ENCODE measurements at regions not wholly inside any gene's neighbourhood (a gene's known extent, or its start where the extent isn't known, plus 50 kb on each side); places are given as distances from the start of the nearest gene placed in this dataset.

DNA sequence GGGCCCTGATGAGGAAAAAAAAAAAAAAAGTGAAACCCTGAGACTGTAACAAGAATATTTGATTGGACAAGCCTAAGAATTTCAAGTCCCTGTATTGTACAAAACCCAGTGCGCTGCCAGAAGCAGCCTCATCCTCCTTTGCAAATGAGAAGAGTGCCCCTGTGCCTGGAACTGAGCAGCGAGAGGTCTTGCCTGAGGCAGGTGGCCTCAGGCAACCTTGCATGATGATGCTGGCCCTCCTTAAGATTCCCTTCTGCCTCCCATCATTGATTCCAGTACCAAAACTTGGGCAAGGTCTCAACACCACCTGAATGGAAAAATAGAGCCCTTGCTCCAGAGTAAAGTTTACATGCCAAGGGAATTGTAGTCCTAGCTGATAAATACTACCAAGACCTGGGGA lies 129.6 kb upstream of the RAB4A start:
- TF ChIP-seq, protein P1, sequence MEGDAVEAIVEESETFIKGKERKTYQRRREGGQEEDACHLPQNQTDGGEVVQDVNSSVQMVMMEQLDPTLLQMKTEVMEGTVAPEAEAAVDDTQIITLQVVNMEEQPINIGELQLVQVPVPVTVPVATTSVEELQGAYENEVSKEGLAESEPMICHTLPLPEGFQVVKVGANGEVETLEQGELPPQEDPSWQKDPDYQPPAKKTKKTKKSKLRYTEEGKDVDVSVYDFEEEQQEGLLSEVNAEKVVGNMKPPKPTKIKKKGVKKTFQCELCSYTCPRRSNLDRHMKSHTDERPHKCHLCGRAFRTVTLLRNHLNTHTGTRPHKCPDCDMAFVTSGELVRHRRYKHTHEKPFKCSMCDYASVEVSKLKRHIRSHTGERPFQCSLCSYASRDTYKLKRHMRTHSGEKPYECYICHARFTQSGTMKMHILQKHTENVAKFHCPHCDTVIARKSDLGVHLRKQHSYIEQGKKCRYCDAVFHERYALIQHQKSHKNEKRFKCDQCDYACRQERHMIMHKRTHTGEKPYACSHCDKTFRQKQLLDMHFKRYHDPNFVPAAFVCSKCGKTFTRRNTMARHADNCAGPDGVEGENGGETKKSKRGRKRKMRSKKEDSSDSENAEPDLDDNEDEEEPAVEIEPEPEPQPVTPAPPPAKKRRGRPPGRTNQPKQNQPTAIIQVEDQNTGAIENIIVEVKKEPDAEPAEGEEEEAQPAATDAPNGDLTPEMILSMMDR (IDR thresholded peaks at IDR 0.05; ENCODE audit: low read depth, low read length): no peak
- DNase-seq: no peak
- Histone ChIP-seq H3K4me3 (ENCODE audit: low read depth, low read length) (no peak overlapping the region), H3K9me3 (ENCODE audit: severe bottlenecking) (no peaks in the 10 kb centered on the region), H3K27me3 (ENCODE audit: insufficient read depth, low read depth, severe bottlenecking) (no peaks in the 10 kb centered on the region), H3K27ac (no peak overlapping the region), H3K36me3 (no peaks in the 10 kb centered on the region)

DNA sequence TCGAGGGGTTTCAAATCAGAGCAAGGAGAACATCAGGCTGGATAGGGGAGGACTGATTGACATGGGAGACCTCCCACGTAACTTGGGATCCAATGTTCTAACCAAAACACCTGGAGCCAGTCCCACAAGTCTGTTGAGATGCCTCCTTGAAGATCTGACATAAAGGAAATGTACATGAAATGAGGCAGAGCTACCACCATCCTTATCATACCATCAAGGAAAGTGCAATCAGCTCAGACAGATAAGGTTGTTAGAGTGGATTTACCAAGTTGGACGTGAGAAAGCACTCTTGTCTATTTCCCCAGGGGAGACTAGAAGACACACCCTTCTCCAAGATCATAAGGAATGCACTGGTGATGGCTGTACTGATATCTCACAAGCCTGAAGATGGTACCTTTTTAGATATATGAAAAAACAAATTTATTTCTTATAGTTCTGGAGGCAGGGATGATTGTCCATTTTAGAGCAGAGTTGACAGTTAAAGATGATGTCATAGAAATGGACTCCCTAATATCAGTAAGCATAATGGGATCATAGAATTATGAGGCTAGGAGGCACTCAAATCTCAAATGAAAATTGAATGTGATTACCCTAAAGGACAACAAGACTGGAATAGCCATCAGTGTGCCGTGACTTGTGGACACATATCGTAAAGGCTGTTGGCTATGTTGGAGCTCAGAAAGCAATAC lies 129.1 kb upstream of the RAB4A start:
- Histone ChIP-seq H3K27me3 (ENCODE audit: insufficient read depth, low read depth, severe bottlenecking) (no peaks in the 10 kb centered on the region), H3K27ac (no peak overlapping the region), H3K36me3 (no peaks in the 10 kb centered on the region), H3K9me3 (ENCODE audit: severe bottlenecking) (no peaks in the 10 kb centered on the region), H3K4me3 (ENCODE audit: low read depth, low read length) (no peak overlapping the region)
- TF ChIP-seq, protein P1 (IDR thresholded peaks at IDR 0.05; ENCODE audit: low read depth, low read length): no peak
- no peak for DNase-seq

DNA sequence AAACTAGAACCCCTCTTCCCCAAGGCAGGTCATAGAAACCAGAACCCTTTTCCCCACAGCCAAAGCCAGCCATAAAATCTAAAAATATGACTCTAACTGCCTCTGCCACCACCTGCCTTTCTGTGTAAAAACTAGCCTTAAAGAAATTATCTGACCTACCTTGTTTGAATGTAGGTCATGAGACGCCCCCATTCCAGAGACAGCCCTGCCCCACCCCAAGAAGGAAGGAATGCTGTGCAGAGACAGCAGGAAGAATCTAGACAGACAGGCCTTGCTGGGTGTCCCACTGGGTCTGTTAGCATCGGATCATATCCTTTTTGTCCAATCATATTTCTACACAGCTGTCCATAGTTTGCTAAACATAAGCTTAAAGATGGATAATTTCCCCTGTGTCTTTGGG lies 128.4 kb upstream of the RAB4A start:
- no peak for DNase-seq
- Histone ChIP-seq H3K27me3 (ENCODE audit: insufficient read depth, low read depth, severe bottlenecking) (no peaks in the 10 kb centered on the region), H3K4me3 (ENCODE audit: low read depth, low read length) (no peak overlapping the region), H3K9me3 (ENCODE audit: severe bottlenecking) (no peaks in the 10 kb centered on the region), H3K36me3 (no peaks in the 10 kb centered on the region), H3K27ac (no peak overlapping the region)
- TF ChIP-seq, protein P1 (IDR thresholded peaks at IDR 0.05; ENCODE audit: low read depth, low read length): no peak

DNA sequence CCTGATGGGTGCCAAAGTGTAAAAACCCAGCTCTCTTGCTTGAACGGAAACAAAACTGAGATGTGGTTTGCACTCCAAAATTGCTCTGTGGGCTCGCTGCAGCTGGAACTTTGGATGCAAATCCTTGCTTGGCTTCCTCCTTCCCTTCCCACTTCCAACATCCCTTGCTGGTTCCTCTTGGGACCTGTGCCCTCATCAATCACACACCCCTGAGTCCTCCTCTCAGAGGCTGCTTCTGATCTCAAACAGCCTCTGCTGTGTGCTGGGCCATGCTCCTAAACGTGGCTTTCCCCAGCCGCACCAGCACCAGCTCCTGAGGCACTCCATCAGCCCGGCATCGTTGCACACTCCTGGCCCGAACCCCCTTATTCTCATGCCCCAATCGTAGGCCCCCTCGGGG lies 124.3 kb upstream of the RAB4A start:
- H3K9me3 ChIP-seq (ENCODE audit: severe bottlenecking): no peaks in the 10 kb centered on the region
- no peak for DNase-seq
- TF ChIP-seq, protein P1 (IDR thresholded peaks at IDR 0.05; ENCODE audit: low read depth, low read length): no peak
- no peaks in the 10 kb centered on the region for H3K36me3 ChIP-seq
- no peak overlapping the region for H3K4me3 ChIP-seq (ENCODE audit: low read depth, low read length)
- no peak overlapping the region for H3K27ac ChIP-seq
- H3K27me3 ChIP-seq (ENCODE audit: insufficient read depth, low read depth, severe bottlenecking): no peaks in the 10 kb centered on the region

GRCh38 chr1:229147072-229147471 lies 123.8 kb upstream of the RAB4A start:
- Histone ChIP-seq H3K27ac (no peak overlapping the region), H3K4me3 (ENCODE audit: low read depth, low read length) (peak overlapping the region; percentile 34), H3K9me3 (ENCODE audit: severe bottlenecking) (no peaks in the 10 kb centered on the region), H3K36me3 (no peaks in the 10 kb centered on the region), H3K27me3 (ENCODE audit: insufficient read depth, low read depth, severe bottlenecking) (no peaks in the 10 kb centered on the region)
- DNase-seq: peak; percentile 74
- TF ChIP-seq, protein P1 (IDR thresholded peaks at IDR 0.05; ENCODE audit: low read depth, low read length): no peak
